ENCODE measurements at regions not wholly inside any gene's neighbourhood (a gene's known extent, or its start where the extent isn't known, plus 50 kb on each side); places are given as distances from the start of the nearest gene placed in this dataset.

DNA sequence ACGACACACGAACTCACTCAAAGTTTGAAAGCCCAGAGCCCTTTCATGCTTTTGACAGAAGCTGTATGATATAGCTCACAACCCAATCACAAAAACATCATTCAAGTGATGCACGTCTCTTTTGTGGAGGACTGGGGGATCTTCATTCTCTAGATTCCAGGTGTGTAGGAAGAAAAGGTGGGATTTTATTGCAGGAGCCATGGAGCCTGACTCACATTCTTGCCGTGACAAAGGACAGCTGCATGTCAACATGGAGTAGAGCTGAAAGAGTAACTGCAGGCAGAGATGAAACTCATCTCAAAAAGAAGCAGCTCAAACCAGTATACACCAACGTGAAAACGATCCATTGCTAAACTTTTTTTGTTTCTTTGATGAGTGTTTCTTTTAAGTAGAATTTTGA is 50.9 kb upstream of the PDE1A start:
- TF ChIP-seq, protein P1, sequence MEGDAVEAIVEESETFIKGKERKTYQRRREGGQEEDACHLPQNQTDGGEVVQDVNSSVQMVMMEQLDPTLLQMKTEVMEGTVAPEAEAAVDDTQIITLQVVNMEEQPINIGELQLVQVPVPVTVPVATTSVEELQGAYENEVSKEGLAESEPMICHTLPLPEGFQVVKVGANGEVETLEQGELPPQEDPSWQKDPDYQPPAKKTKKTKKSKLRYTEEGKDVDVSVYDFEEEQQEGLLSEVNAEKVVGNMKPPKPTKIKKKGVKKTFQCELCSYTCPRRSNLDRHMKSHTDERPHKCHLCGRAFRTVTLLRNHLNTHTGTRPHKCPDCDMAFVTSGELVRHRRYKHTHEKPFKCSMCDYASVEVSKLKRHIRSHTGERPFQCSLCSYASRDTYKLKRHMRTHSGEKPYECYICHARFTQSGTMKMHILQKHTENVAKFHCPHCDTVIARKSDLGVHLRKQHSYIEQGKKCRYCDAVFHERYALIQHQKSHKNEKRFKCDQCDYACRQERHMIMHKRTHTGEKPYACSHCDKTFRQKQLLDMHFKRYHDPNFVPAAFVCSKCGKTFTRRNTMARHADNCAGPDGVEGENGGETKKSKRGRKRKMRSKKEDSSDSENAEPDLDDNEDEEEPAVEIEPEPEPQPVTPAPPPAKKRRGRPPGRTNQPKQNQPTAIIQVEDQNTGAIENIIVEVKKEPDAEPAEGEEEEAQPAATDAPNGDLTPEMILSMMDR (IDR thresholded peaks at IDR 0.05): no peak

- TF ChIP-seq, protein P1 (IDR thresholded peaks at IDR 0.05): no peak
These were observed 54.8 kb upstream of the PDE1A start for GRCh38 chr2:182481676-182482075.

- TF ChIP-seq, protein P1 (IDR thresholded peaks at IDR 0.05): no peak
These were observed 55.7 kb upstream of the PDE1A start for GRCh38 chr2:182482511-182482910.

GRCh38 chr2:182496596-182496995 is 69.8 kb upstream of the PDE1A start:
- TF ChIP-seq, protein P1 (IDR thresholded peaks at IDR 0.05): no peak

DNA sequence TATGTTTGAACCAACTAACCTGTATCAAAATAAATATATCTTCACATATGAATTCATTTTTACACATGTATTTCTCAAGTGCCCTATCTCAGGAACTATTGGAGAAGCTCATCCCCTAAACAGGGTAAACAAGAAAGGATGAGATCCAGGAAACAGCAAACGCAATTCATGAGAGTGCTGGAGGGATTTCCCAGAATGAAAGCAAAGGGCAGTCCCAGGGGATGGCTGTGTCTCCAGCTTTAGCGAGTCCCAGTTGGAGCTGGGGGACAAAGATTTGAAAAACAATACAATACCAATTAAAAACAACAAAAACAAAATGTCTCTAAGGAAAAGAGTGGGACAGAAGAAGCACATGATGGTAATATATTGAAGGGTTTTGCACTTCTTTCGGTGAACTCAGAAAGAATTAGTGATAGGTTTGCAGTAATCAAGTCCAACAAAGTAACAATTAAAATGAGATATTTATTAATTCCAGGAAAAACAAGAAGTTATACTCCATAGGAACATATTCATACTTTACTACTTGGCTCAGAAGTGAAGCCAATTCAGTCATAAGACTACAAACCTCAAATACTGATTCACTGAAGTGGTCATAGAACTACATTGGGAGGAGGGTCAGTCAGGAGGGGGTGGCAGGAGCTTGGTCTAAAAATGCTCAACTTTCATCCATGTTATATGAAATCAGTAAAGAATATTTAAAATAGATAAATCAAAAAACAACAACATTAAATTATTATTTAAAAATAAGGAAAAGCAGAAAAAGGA is 73.1 kb upstream of the PDE1A start:
- TF ChIP-seq, protein P1 (IDR thresholded peaks at IDR 0.05): no peak

GRCh38 chr2:182503886-182504285 is 77.0 kb upstream of the PDE1A start:
- TF ChIP-seq, protein P1 (IDR thresholded peaks at IDR 0.05): no peak

DNA sequence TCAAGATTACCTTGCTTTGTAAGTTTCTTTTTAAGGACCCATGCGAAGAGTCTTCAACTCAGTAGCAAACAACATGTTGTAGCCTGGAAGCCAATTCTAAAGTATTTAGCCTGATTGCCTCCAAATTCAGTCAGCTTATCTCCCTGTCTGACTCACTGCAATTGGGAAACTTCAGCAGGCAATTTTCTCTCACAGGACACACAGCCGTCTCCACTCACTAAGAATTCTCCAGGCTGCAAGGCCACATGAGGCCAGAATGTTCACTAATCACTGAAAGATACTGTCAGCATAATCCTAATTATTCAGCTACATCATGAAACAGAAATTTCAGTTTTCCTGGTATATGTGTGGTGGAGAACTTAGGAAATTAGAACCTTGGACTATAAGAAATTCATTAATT is 78.1 kb upstream of the PDE1A start:
- TF ChIP-seq, protein P1 (IDR thresholded peaks at IDR 0.05): no peak

DNA sequence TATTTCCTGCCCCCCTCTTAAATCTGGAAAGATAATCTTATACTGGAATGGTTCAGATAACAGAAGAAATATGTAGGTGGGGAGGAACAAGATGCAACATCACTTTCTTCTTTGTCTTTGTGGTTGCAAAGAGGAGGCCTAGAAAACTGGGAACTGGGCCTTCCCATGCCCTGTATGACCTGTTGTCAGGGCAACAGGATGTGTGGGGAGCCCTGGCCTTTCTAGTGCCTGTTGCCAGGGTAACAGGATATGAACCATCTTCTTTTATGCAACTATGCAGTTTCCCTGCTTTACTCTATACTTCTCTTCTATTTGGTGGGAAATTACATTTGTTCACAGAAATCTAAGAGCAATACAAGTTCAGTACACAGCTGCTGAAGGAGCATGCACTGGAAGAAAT is 79.8 kb upstream of the PDE1A start:
- TF ChIP-seq, protein P1 (IDR thresholded peaks at IDR 0.05): no peak

All from LNCAP (cell line).